ENCODE measurements at regions not wholly inside any gene's neighbourhood (a gene's known extent, or its start where the extent isn't known, plus 50 kb on each side); places are given as distances from the start of the nearest gene placed in this dataset.

DNA sequence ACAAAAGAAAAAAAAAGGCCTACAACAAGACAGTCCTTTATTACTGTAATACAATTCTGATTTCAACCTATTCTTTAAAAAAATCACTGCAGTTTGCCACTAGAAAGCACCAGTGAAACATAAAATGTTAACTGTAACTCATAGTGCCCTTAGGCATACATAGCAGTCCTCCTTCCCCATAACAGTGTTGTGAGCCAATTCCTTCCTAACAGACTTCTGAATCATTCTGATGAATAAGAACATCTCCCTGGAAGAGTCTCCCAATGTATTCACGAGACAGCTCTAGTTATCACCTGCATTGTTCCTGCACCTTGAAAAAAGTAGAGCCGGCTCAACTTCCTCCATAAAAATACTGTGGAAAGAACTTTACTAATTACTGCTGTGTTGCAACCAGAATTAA is 213.6 kb upstream of the FSCB start:
- H3K27ac ChIP-seq (ENCODE audit: insufficient read depth, low read length), result no peak overlapping the region
- no peak overlapping the region for H4K5ac ChIP-seq (ENCODE audit: low read depth, low read length)
- ChIA-PET POLR2A (ENCODE audit: unreplicated experiment) (no interaction called here), CTCF (no interaction called here)
- no peak overlapping the region for H4K91ac ChIP-seq (ENCODE audit: insufficient read depth, low read depth, low read length)
- H2AK9ac ChIP-seq (replicated peaks; ENCODE audit: low read depth, low read length, poor library complexity), result no peak overlapping the region
- H3K9ac ChIP-seq (ENCODE audit: low read depth, low read length), result no peak overlapping the region
- H3K4me1 ChIP-seq (ENCODE audit: control insufficient read depth, insufficient read depth, low read length), result no peaks in the 10 kb centered on the region
- no peak overlapping the region for H3K4ac ChIP-seq (ENCODE audit: low read depth, low read length)
- H3K27me3 ChIP-seq (ENCODE audit: control insufficient read depth, insufficient read depth, low read length), result no peaks in the 10 kb centered on the region
- H3K14ac ChIP-seq (replicated peaks; ENCODE audit: low read depth, low read length), result no peak overlapping the region
- no peak for DNase-seq
- no peaks in the 10 kb centered on the region for H3K79me1 ChIP-seq (ENCODE audit: low read depth in 1 of 2, low read length in 2 of 2)
- H3K23ac ChIP-seq (ENCODE audit: low read depth, low read length), result no peak overlapping the region
- H2BK15ac ChIP-seq (ENCODE audit: low read depth, low read length), result no peak overlapping the region
- H2BK20ac ChIP-seq (ENCODE audit: low read depth, low read length), result no peak overlapping the region
- peaks cover 5% of the 10 kb centered on the region for H3K9me3 ChIP-seq (ENCODE audit: control insufficient read depth, insufficient read depth, low read length)
- H4K8ac ChIP-seq (ENCODE audit: low read depth in 2 of 2, low read length in 2 of 2), result no peak overlapping the region
- WGBS, 2 experiments (ENCODE audit: extremely low coverage in 2 of 2, insufficient read length in 1 of 2), result no CpG with 5 or more reads among the region's 2 CpGs
- no peak overlapping the region for H2BK120ac ChIP-seq (ENCODE audit: low read depth, low read length)
- ATAC-seq (ENCODE audit: low read depth), result no peak
- H3K56ac ChIP-seq (ENCODE audit: extremely low read depth, insufficient read depth, low read length), result no peak overlapping the region
- H2BK5ac ChIP-seq (ENCODE audit: low read depth, low read length, poor library complexity, severe bottlenecking), result no peak overlapping the region
- no peaks in the 10 kb centered on the region for H3K9me1 ChIP-seq (ENCODE audit: insufficient read depth, low read length)
- no peak overlapping the region for H3K4me3 ChIP-seq (ENCODE audit: insufficient read depth, low read depth, low read length)
- H3K18ac ChIP-seq (ENCODE audit: low read depth, low read length), result no peak overlapping the region
- dilution Hi-C loops (cut with HindIII; ENCODE audit: low sequenced_read_pairs, unreplicated experiment), result no loop called here
- intact Hi-C loops (cut with micrococcal nuclease), result no loop called here
- no peaks in the 10 kb centered on the region for H4K20me1 ChIP-seq (ENCODE audit: insufficient read depth, low read length)
- no peak overlapping the region for H3K4me2 ChIP-seq (ENCODE audit: low read depth, low read length)
- no peaks in the 10 kb centered on the region for H3K36me3 ChIP-seq (ENCODE audit: control insufficient read depth, insufficient read depth, low read length)
- in situ Hi-C loops (cut with MboI; ENCODE audit: low sequenced_read_pairs), result no loop called here
- no peak overlapping the region for H2AFZ ChIP-seq (replicated peaks; ENCODE audit: low read length, poor library complexity)
- no peak overlapping the region for H2AK5ac ChIP-seq (ENCODE audit: low read depth, low read length)
- TF ChIP-seq FOS (IDR thresholded peaks at IDR 0.05; ENCODE audit: low read depth, low read length) (no peak), MAZ (IDR thresholded peaks at IDR 0.05; ENCODE audit: borderline replicate concordance, low read depth, low read length) (no peak)
- BruUV-seq (replicated peaks), result no TSS peak

Data from IMR-90 (cell line).